Limb (tissue), 2 donors: ENCODE measurements at regions not wholly inside any gene's neighbourhood (a gene's known extent, or its start where the extent isn't known, plus 50 kb on each side); places are given as distances from the start of the nearest gene placed in this dataset.

ENCODE experiments used
- DNase-seq, 2 donors: peaks; one replicate each; pipeline ENCODE4 v3.0.0-alpha.2; 2016; ENCODE audit errors: extremely low spot score in 2 of 2

- no peak for DNase-seq
These were observed 400.9 kb downstream of the TBL1XR1 start for GRCh38 chr3:176796371-176796770.

- no peak for DNase-seq
These were observed 401.4 kb downstream of the TBL1XR1 start for GRCh38 chr3:176795891-176796290.

GRCh38 chr3:176794406-176794805, 402.9 kb downstream of the TBL1XR1 start:
- DNase-seq: no peak

GRCh38 chr3:176789947-176790346, 407.3 kb downstream of the TBL1XR1 start:
- DNase-seq: no peak

GRCh38 chr3:176789281-176789705, 408.0 kb downstream of the TBL1XR1 start:
- DNase-seq: no peak

GRCh38 chr3:176787506-176787905, 409.8 kb downstream of the TBL1XR1 start:
- no peak for DNase-seq

- DNase-seq: no peak
These were observed 412.1 kb downstream of the TBL1XR1 start for GRCh38 chr3:176785171-176785570.

GRCh38 chr3:176780766-176781165, 416.5 kb downstream of the TBL1XR1 start:
- no peak for DNase-seq

- DNase-seq: no peak
These were observed 420.6 kb downstream of the TBL1XR1 start for GRCh38 chr3:176776622-176777175.

GRCh38 chr3:176769547-176770190, 427.6 kb downstream of the TBL1XR1 start:
- no peak for DNase-seq

- no peak for DNase-seq
These were observed 429.9 kb downstream of the TBL1XR1 start for GRCh38 chr3:176767385-176767784.

- DNase-seq: no peak
These were observed 430.4 kb downstream of the TBL1XR1 start for GRCh38 chr3:176766862-176767261.

GRCh38 chr3:176765382-176765900, 431.8 kb downstream of the TBL1XR1 start:
- no peak for DNase-seq

GRCh38 chr3:176759815-176760506, 437.3 kb downstream of the TBL1XR1 start:
- no peak for DNase-seq

- no peak for DNase-seq
These were observed 439.9 kb downstream of the TBL1XR1 start for GRCh38 chr3:176757429-176757828.

GRCh38 chr3:176755977-176756376, 441.3 kb downstream of the TBL1XR1 start:
- no peak for DNase-seq

GRCh38 chr3:176755552-176755951, 441.7 kb downstream of the TBL1XR1 start:
- DNase-seq: no peak

- no peak for DNase-seq
These were observed 455.6 kb downstream of the TBL1XR1 start for GRCh38 chr3:176741664-176742047.

GRCh38 chr3:176740906-176741663, 456.2 kb downstream of the TBL1XR1 start:
- DNase-seq: no peak

GRCh38 chr3:176739159-176739558, 458.1 kb downstream of the TBL1XR1 start:
- no peak for DNase-seq

GRCh38 chr3:176737480-176738110, 459.7 kb downstream of the TBL1XR1 start:
- DNase-seq: no peak
